CD14-positive monocyte (primary cell): ENCODE measurements at regions not wholly inside any gene's neighbourhood (a gene's known extent, or its start where the extent isn't known, plus 50 kb on each side); places are given as distances from the start of the nearest gene placed in this dataset.
A peak's percentile ranks its signal among the peaks of the same experiment; 100 is the strongest.

Source experiments
- DNase-seq, 3 donors: peaks; one replicate each; pipeline ENCODE4 v3.0.0-alpha.2; 2011 to 2022
- H2AFZ ChIP-seq: 2 replicates; pipeline ENCODE4 v1.6.0; 2012; ENCODE audit warnings: mild to moderate bottlenecking, low read depth, low read length, inconsistent platforms; ENCODE audit not compliant: insufficient read depth, poor library complexity, severe bottlenecking
- H3K27ac ChIP-seq, 2 donors: 1 replicate in 1 of 2; 2 replicates in 1 of 2; pipeline ENCODE4 v1.5.1; 2012 to 2013; ENCODE audit warnings: low read length in 2 of 2, control low read depth in 1 of 2, inconsistent platforms in 1 of 2, low read depth in 1 of 2, mild to moderate bottlenecking in 1 of 2
- H3K27me3 ChIP-seq, 2 donors: one replicate each; pipeline versions ENCODE4 v1.6.0 to v1.6.1; 2011 to 2013; ENCODE audit warnings: low read length in 2 of 2; ENCODE audit not compliant: control insufficient read depth in 2 of 2, insufficient read depth in 2 of 2
- H3K36me3 ChIP-seq, 2 donors: replicated peaks in 1 of 2; 1 replicate in 1 of 2; 2 replicates in 1 of 2; pipeline versions ENCODE4 v1.5.1 to v1.6.1; 2012 to 2013; ENCODE audit warnings: low read length in 2 of 2, control low read depth in 1 of 2, inconsistent platforms in 1 of 2, mild to moderate bottlenecking in 1 of 2; ENCODE audit not compliant: insufficient read depth in 2 of 2, control insufficient read depth in 1 of 2
- H3K4me1 ChIP-seq, 2 donors: 1 replicate in 1 of 2; 2 replicates in 1 of 2; pipeline versions ENCODE4 v1.5.1 to v1.6.1; 2012 to 2013; ENCODE audit warnings: low read length in 2 of 2, control low read depth in 1 of 2, inconsistent platforms in 1 of 2, mild to moderate bottlenecking in 1 of 2, moderate library complexity in 1 of 2; ENCODE audit not compliant: insufficient read depth in 2 of 2, control insufficient read depth in 1 of 2
- H3K4me2 ChIP-seq: replicated peaks from 2 replicates; pipeline ENCODE3; 2012; ENCODE audit warnings: low read length, moderate library complexity, mild to moderate bottlenecking; ENCODE audit not compliant: poor library complexity, severe bottlenecking; ENCODE audit errors: extremely low read depth
- H3K4me3 ChIP-seq, 3 experiments: fragments of 200-600 bp in 1 of 3; sonication (generic) in 1 of 3; replicated peaks in 1 of 3; 1 replicate in 2 of 3; 2 replicates in 1 of 3; pipeline ENCODE4 v1.5.1; 2011 to 2013; ENCODE audit warnings: low read length in 3 of 3, mild to moderate bottlenecking in 3 of 3, control low read depth in 2 of 3, low read depth in 2 of 3, inconsistent platforms in 1 of 3, moderate library complexity in 1 of 3
- H3K79me2 ChIP-seq: 2 replicates; pipeline ENCODE4 v1.6.0; 2012; ENCODE audit warnings: mild to moderate bottlenecking, control low read depth, inconsistent platforms, low read length, moderate library complexity; ENCODE audit not compliant: insufficient read depth
- H3K9ac ChIP-seq: 2 replicates; pipeline ENCODE4 v1.6.0; 2017; ENCODE audit warnings: low read length, mild to moderate bottlenecking; ENCODE audit not compliant: insufficient read depth, poor library complexity, severe bottlenecking
- H3K9me3 ChIP-seq, 2 donors: replicated peaks in 1 of 2; 1 replicate in 1 of 2; 2 replicates in 1 of 2; pipeline versions ENCODE4 v1.5.1 to v1.6.1; 2012 to 2013; ENCODE audit warnings: low read length in 2 of 2, control low read depth in 1 of 2; ENCODE audit not compliant: control insufficient read depth in 1 of 2, insufficient read depth in 1 of 2
- H4K20me1 ChIP-seq: 2 replicates; pipeline ENCODE4 v1.6.0; 2012; ENCODE audit warnings: mild to moderate bottlenecking, low read length, control low read depth, moderate library complexity; ENCODE audit not compliant: insufficient read depth
- H3K27ac Mint-ChIP-seq, 7 donors: one replicate each; pipeline ENCODE4 v1.8.0; 2020; ENCODE audit warnings: mild to moderate bottlenecking in 7 of 7, mixed read lengths in 7 of 7, moderate library complexity in 6 of 7, inconsistent platforms in 2 of 7
- H3K27me3 Mint-ChIP-seq, 3 donors: one replicate each; pipeline ENCODE4 v1.8.0; 2021 to 2022; ENCODE audit warnings: low read depth in 3 of 3, mild to moderate bottlenecking in 3 of 3, mixed read lengths in 3 of 3, moderate library complexity in 3 of 3, inconsistent platforms in 1 of 3
- H3K36me3 Mint-ChIP-seq, 2 donors: one replicate each; pipeline ENCODE4 v1.8.0; 2020; ENCODE audit warnings: mixed read lengths in 2 of 2, inconsistent platforms in 1 of 2, mild to moderate bottlenecking in 1 of 2
- H3K4me1 Mint-ChIP-seq: one replicate; pipeline ENCODE4 v1.8.0; 2020; ENCODE audit warnings: mild to moderate bottlenecking, mixed read lengths
- H3K4me3 Mint-ChIP-seq, 2 donors: one replicate each; pipeline ENCODE4 v1.8.0; 2020; ENCODE audit warnings: mild to moderate bottlenecking in 2 of 2, mixed read lengths in 2 of 2, moderate library complexity in 1 of 2
- H3K9me3 Mint-ChIP-seq, 7 donors: one replicate each; pipeline ENCODE4 v1.8.0; 2020 to 2022; ENCODE audit warnings: mixed read lengths in 7 of 7, mild to moderate bottlenecking in 6 of 7, moderate library complexity in 6 of 7, inconsistent platforms in 2 of 7
- CTCF ChIP-seq: fragments of 200-600 bp; IDR thresholded peaks from one replicate; pipeline ENCODE4 v1.8.0; 2022; ENCODE audit warnings: antibody characterized with exemption, mild to moderate bottlenecking
- WGBS: methylation state at CpG from one replicate; pipeline ENCODE4 v1.1.5; 2013; ENCODE audit warnings: missing lambda C conversion rate; ENCODE audit not compliant: insufficient coverage; 5-methylcytosine and 5-hydroxymethylcytosine counted together
- intact Hi-C, 2 donors: fragments of 100-400 bp; cut with micrococcal nuclease; formaldehyde crosslinking; loops; one replicate each; pipeline versions ENCODE4 v1.15.0 to v1.15.1; 2023

GRCh38 chr1:214853340-214853739, 229.2 kb upstream of the KCNK2 start:
- H3K27ac Mint-ChIP-seq = no peak overlapping the region
- Histone ChIP-seq H3K9me3 (peaks cover 0 to 5% of the 10 kb centered on the region in 2 donors), H3K36me3 (no peaks in the 10 kb centered on the region), H2AFZ (no peak overlapping the region), H3K9ac (no peak overlapping the region), H3K4me3 (no peak overlapping the region), H3K27me3 (no peaks in the 10 kb centered on the region), H3K4me1 (no peaks in the 10 kb centered on the region), H3K4me2 (no peak overlapping the region), H4K20me1 (no peaks in the 10 kb centered on the region), H3K79me2 (no peaks in the 10 kb centered on the region), H3K27ac (no peak overlapping the region)
- no peaks in the 10 kb centered on the region for H3K4me1 Mint-ChIP-seq
- peaks cover 0 to 8% (median 2%) of the 10 kb centered on the region in 7 donors for H3K9me3 Mint-ChIP-seq
- H3K27me3 Mint-ChIP-seq = peaks cover 0 to under 1% (median 0%) of the 10 kb centered on the region in 3 donors
- no peak overlapping the region for H3K4me3 Mint-ChIP-seq
- TF ChIP-seq CTCF = no peak
- no peak for DNase-seq
- intact Hi-C loops = no loop called here
- 83% methylated on average over 4 of the region's 4 CpGs for WGBS
- H3K36me3 Mint-ChIP-seq = no peaks in the 10 kb centered on the region

GRCh38 chr1:214854126-214854875, 228.2 kb upstream of the KCNK2 start:
- no peak overlapping the region for H3K4me3 Mint-ChIP-seq
- no peak for TF ChIP-seq CTCF
- Histone ChIP-seq H3K79me2 (no peaks in the 10 kb centered on the region), H2AFZ (no peak overlapping the region), H3K4me3 (no peak overlapping the region), H3K27me3 (no peaks in the 10 kb centered on the region), H3K27ac (no peak overlapping the region), H3K4me2 (no peak overlapping the region), H3K9ac (no peak overlapping the region), H4K20me1 (no peaks in the 10 kb centered on the region), H3K36me3 (no peaks in the 10 kb centered on the region), H3K9me3 (peaks cover 0 to 5% of the 10 kb centered on the region in 2 donors), H3K4me1 (no peaks in the 10 kb centered on the region)
- H3K4me1 Mint-ChIP-seq = no peaks in the 10 kb centered on the region
- peak overlapping the region in 1 of 7 donors; percentile 6 for H3K27ac Mint-ChIP-seq
- intact Hi-C loops = no loop called here
- WGBS = no CpG with 5 or more reads among the region's 1 CpG
- H3K9me3 Mint-ChIP-seq = peaks cover 0 to 7% (median 2%) of the 10 kb centered on the region in 7 donors
- no peaks in the 10 kb centered on the region for H3K36me3 Mint-ChIP-seq
- no peak for DNase-seq
- H3K27me3 Mint-ChIP-seq = no peaks in the 10 kb centered on the region
